ENCODE measurements at regions not wholly inside any gene's neighbourhood (a gene's known extent, or its start where the extent isn't known, plus 50 kb on each side); places are given as distances from the start of the nearest gene placed in this dataset.

GRCh38 chr12:90301561-90302133, 593.0 kb upstream of the ATP2B1 start:
- no peak for TF ChIP-seq CTCF (conservative IDR thresholded peaks at IDR 0.05)
- Mint-ChIP-seq H3K27ac (ENCODE audit: unreplicated experiment) (no peak overlapping the region), H3K36me3 (ENCODE audit: low read depth) (no peaks in the 10 kb centered on the region), H3K27me3 (ENCODE audit: low read depth) (no peaks in the 10 kb centered on the region), H3K4me1 (no peaks in the 10 kb centered on the region), H3K4me3 (no peak overlapping the region), H3K9me3 (no peaks in the 10 kb centered on the region)
- no peak for DNase-seq (ENCODE audit: low read depth, low spot score)

- no peaks in the 10 kb centered on the region for H3K4me1 Mint-ChIP-seq
- no peak for DNase-seq (ENCODE audit: low read depth, low spot score)
- H3K9me3 Mint-ChIP-seq = no peaks in the 10 kb centered on the region
- H3K27me3 Mint-ChIP-seq (ENCODE audit: low read depth) = no peaks in the 10 kb centered on the region
- H3K4me3 Mint-ChIP-seq = no peak overlapping the region
- no peaks in the 10 kb centered on the region for H3K36me3 Mint-ChIP-seq (ENCODE audit: low read depth)
- no peak overlapping the region for H3K27ac Mint-ChIP-seq (ENCODE audit: unreplicated experiment)
- no peak for TF ChIP-seq CTCF (conservative IDR thresholded peaks at IDR 0.05)
Measured at GRCh38 chr12:90301095-90301494, 592.5 kb upstream of the ATP2B1 start.

GRCh38 chr12:90299666-90300065, 591.0 kb upstream of the ATP2B1 start:
- Mint-ChIP-seq H3K27ac (ENCODE audit: unreplicated experiment) (no peak overlapping the region), H3K27me3 (ENCODE audit: low read depth) (no peaks in the 10 kb centered on the region), H3K4me1 (no peaks in the 10 kb centered on the region), H3K4me3 (no peak overlapping the region), H3K9me3 (no peaks in the 10 kb centered on the region), H3K36me3 (ENCODE audit: low read depth) (no peaks in the 10 kb centered on the region)
- TF ChIP-seq CTCF (conservative IDR thresholded peaks at IDR 0.05) = no peak
- DNase-seq (ENCODE audit: low read depth, low spot score) = no peak

- no peak overlapping the region for H3K4me3 Mint-ChIP-seq
- no peak for TF ChIP-seq CTCF (conservative IDR thresholded peaks at IDR 0.05)
- DNase-seq (ENCODE audit: low read depth, low spot score) = no peak
- H3K4me1 Mint-ChIP-seq = no peaks in the 10 kb centered on the region
- H3K36me3 Mint-ChIP-seq (ENCODE audit: low read depth) = no peaks in the 10 kb centered on the region
- H3K27ac Mint-ChIP-seq (ENCODE audit: unreplicated experiment) = no peak overlapping the region
- H3K27me3 Mint-ChIP-seq (ENCODE audit: low read depth) = no peaks in the 10 kb centered on the region
- no peaks in the 10 kb centered on the region for H3K9me3 Mint-ChIP-seq
Measured at GRCh38 chr12:90299121-90299520, 590.5 kb upstream of the ATP2B1 start.

- Mint-ChIP-seq H3K4me3 (no peak overlapping the region), H3K4me1 (no peaks in the 10 kb centered on the region), H3K27me3 (ENCODE audit: low read depth) (no peaks in the 10 kb centered on the region), H3K27ac (ENCODE audit: unreplicated experiment) (no peak overlapping the region), H3K9me3 (no peaks in the 10 kb centered on the region), H3K36me3 (ENCODE audit: low read depth) (no peaks in the 10 kb centered on the region)
- TF ChIP-seq CTCF (conservative IDR thresholded peaks at IDR 0.05) = no peak
- DNase-seq (ENCODE audit: low read depth, low spot score) = no peak
Measured at GRCh38 chr12:90298289-90298948, 589.8 kb upstream of the ATP2B1 start.
